ENCODE measurements at regions not wholly inside any gene's neighbourhood (a gene's known extent, or its start where the extent isn't known, plus 50 kb on each side); places are given as distances from the start of the nearest gene placed in this dataset.

- DNase-seq: no peak
Measured at GRCh38 chr10:43765516-43765915, 116.8 kb upstream of the ZNF32 start.

DNA sequence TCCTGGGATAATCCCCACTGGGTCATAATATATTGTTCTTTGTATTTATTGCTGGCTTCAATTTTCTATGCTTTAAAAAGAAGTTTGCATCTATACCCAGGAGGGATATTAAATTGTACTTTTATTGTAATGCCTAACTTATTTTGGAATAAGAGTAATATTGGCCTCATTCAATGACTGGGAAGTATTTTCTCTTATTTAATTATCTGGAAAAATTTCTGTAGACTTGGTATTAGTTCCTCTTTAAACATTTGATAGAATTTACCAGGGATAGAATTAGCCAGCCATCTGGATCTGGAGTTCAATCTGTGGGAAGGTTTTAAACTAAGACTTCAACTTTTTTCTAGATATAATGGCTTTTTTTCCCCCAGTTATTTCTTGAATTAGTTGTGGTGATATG lies 115.2 kb upstream of the ZNF32 start:
- Histone ChIP-seq H3K27ac (no peak overlapping the region), H3K27me3 (no peaks in the 10 kb centered on the region), H3K9me3 (peaks cover 0 to 21% (median 4%) of the 10 kb centered on the region in 12 donors), H3K4me3 (no peak overlapping the region), H3K4me1 (no peaks in the 10 kb centered on the region), H3K36me3 (no peaks in the 10 kb centered on the region)
- TF ChIP-seq POLR2A (IDR thresholded peaks at IDR 0.05): no peak
- TF ChIP-seq, protein P1, sequence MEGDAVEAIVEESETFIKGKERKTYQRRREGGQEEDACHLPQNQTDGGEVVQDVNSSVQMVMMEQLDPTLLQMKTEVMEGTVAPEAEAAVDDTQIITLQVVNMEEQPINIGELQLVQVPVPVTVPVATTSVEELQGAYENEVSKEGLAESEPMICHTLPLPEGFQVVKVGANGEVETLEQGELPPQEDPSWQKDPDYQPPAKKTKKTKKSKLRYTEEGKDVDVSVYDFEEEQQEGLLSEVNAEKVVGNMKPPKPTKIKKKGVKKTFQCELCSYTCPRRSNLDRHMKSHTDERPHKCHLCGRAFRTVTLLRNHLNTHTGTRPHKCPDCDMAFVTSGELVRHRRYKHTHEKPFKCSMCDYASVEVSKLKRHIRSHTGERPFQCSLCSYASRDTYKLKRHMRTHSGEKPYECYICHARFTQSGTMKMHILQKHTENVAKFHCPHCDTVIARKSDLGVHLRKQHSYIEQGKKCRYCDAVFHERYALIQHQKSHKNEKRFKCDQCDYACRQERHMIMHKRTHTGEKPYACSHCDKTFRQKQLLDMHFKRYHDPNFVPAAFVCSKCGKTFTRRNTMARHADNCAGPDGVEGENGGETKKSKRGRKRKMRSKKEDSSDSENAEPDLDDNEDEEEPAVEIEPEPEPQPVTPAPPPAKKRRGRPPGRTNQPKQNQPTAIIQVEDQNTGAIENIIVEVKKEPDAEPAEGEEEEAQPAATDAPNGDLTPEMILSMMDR (IDR thresholded peaks at IDR 0.05): no peak
- intact Hi-C loops (cut with DNase I): no loop called here
- ATAC-seq: no peak
- DNase-seq: no peak

More at GRCh38 chr10:43765516-43765915, 116.8 kb upstream of the ZNF32 start:
- Histone ChIP-seq H3K27me3 (no peaks in the 10 kb centered on the region), H3K9me3 (peaks cover 0 to 27% (median 4%) of the 10 kb centered on the region in 12 donors), H3K4me3 (no peak overlapping the region), H3K4me1 (no peaks in the 10 kb centered on the region), H3K36me3 (no peaks in the 10 kb centered on the region), H3K27ac (no peak overlapping the region)
- TF ChIP-seq POLR2A (IDR thresholded peaks at IDR 0.05): no peak
- TF ChIP-seq, protein P1 (IDR thresholded peaks at IDR 0.05): no peak
- no peak for ATAC-seq
- WGBS, 4 donors: 89 to 95% (median 94%) methylated on average over 2 of the region's 2 CpGs
- intact Hi-C loops (cut with DNase I): no loop called here

GRCh38 chr10:43760514-43760913 lies 111.8 kb upstream of the ZNF32 start:
- Histone ChIP-seq H3K9me3 (no peaks in the 10 kb centered on the region), H3K36me3 (no peaks in the 10 kb centered on the region), H3K4me1 (no peaks in the 10 kb centered on the region), H3K4me3 (no peak overlapping the region), H3K27me3 (no peaks in the 10 kb centered on the region), H3K27ac (no peak overlapping the region)
- TF ChIP-seq POLR2A (IDR thresholded peaks at IDR 0.05): no peak
- TF ChIP-seq, protein P1 (IDR thresholded peaks at IDR 0.05): no peak
- ATAC-seq (no peak), DNase-seq (peak in 1 of 5 donors; percentile 41)
- intact Hi-C loops (cut with DNase I): no loop called here
- 82 to 89% (median 86%) methylated on average over 10 of the region's 10 CpGs for WGBS, 4 donors

DNA sequence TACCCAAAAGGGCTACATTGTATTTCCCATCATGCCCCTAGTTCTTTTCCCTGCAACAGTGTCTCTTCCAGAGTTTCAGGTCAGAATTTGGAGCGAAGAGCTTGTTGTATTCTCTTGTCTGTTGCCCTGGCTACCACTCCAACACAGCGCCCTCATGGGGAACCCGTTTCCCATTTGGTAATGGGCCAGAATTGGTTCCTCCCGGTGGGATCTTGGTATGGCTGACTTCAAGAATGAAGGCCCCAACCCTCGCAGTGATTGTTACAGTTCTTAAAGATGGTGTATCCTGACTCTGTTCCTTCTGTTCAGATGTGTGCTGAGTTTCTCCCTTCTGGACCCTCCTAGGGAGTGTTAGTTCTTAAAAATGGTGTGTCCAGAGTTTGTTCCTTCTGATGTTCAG lies 110.5 kb upstream of the ZNF32 start:
- 85 to 94% (median 89%) methylated on average over 5 of the region's 5 CpGs for WGBS, 4 donors
- TF ChIP-seq POLR2A (IDR thresholded peaks at IDR 0.05): no peak
- TF ChIP-seq, protein P1 (IDR thresholded peaks at IDR 0.05): no peak
- H3K9me3 ChIP-seq: peaks cover 0 to 6% (median 0%) of the 10 kb centered on the region in 12 donors
- no peak overlapping the region for H3K27ac ChIP-seq
- H3K4me3 ChIP-seq: no peak overlapping the region
- no peaks in the 10 kb centered on the region for H3K4me1 ChIP-seq
- intact Hi-C loops (cut with DNase I): no loop called here
- no peak for DNase-seq
- H3K27me3 ChIP-seq: no peaks in the 10 kb centered on the region
- ATAC-seq: no peak
- H3K36me3 ChIP-seq: no peaks in the 10 kb centered on the region
